ENCODE measurements at regions not wholly inside any gene's neighbourhood (a gene's known extent, or its start where the extent isn't known, plus 50 kb on each side); places are given as distances from the start of the nearest gene placed in this dataset.
"Not testable (repeated sequence)": the region's sequence is repeated elsewhere in the genome, so short reads cannot be mapped to it uniquely, and the experiment has no call there.

DNA sequence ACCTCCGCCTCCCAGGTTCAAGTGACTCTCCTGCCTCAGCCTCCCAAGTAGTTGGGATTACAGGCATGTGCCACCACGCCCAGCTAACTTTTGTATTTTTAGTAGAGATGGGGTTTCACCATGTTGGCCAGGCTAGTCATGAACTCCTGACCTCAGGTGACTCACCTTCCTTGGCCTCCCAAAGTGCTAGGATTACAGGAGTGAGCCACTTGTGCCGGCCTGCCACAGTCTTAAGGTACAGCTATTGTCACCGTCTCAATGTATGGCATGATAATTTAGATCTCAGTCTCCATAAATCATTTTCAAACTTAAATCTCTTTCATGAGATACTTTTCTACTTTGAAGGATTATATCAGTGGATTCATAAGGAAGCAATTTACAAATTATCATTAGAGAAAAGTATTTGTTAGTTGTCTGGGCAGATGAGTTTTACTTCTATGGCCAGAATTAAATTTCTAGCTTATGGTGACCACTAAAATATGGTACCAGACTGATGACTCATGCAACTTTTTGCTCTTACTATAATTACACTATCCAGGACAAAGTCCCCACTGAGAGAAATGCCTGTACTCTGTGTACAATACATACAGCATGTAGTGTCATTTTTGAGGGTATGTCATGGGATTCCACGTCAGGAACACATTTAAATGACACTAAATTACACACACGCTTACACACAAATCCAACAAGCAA, 1230.3 kb upstream of the GOT2 start:
- intact Hi-C loops (cut with DNase I; ENCODE audit: low total_unique reads), result no loop called here
- TF ChIP-seq POLR2A (IDR thresholded peaks at IDR 0.05), result no peak
- TF ChIP-seq, protein P1, sequence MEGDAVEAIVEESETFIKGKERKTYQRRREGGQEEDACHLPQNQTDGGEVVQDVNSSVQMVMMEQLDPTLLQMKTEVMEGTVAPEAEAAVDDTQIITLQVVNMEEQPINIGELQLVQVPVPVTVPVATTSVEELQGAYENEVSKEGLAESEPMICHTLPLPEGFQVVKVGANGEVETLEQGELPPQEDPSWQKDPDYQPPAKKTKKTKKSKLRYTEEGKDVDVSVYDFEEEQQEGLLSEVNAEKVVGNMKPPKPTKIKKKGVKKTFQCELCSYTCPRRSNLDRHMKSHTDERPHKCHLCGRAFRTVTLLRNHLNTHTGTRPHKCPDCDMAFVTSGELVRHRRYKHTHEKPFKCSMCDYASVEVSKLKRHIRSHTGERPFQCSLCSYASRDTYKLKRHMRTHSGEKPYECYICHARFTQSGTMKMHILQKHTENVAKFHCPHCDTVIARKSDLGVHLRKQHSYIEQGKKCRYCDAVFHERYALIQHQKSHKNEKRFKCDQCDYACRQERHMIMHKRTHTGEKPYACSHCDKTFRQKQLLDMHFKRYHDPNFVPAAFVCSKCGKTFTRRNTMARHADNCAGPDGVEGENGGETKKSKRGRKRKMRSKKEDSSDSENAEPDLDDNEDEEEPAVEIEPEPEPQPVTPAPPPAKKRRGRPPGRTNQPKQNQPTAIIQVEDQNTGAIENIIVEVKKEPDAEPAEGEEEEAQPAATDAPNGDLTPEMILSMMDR (IDR thresholded peaks at IDR 0.05), result no peak
- Histone ChIP-seq H3K4me1 (no peaks in the 10 kb centered on the region), H3K27ac (no peak overlapping the region), H3K4me3 (no peak overlapping the region), H3K9me3 (no peaks in the 10 kb centered on the region), H3K36me3 (no peaks in the 10 kb centered on the region), H3K27me3 (no peaks in the 10 kb centered on the region)
- DNase-seq, result no peak

DNA sequence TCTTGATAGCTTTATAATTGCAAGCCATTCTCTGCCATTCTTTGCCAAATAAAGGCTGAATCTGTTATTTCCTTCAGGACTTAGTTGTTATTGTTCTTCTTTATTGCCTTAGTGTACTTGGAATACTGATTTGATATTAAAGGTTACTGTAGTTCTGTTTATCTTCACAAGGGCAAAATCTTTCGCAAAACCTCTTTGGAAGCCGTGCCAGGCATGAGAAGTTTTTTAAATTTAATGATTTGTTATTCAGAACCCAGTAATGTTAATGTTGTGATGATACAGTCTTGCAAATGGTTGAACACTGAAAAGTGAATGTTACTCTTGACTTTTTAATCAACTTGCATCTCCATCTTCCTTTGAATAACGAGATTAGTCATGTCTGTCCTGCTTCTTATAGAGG, 1225.2 kb upstream of the GOT2 start:
- intact Hi-C loops (cut with DNase I; ENCODE audit: low total_unique reads), result no loop called here
- TF ChIP-seq POLR2A (IDR thresholded peaks at IDR 0.05), result no peak
- TF ChIP-seq, protein P1 (IDR thresholded peaks at IDR 0.05), result no peak
- Histone ChIP-seq H3K9me3 (no peaks in the 10 kb centered on the region), H3K4me3 (no peak overlapping the region), H3K4me1 (no peaks in the 10 kb centered on the region), H3K27ac (no peak overlapping the region), H3K27me3 (no peaks in the 10 kb centered on the region), H3K36me3 (no peaks in the 10 kb centered on the region)
- no peak for DNase-seq

DNA sequence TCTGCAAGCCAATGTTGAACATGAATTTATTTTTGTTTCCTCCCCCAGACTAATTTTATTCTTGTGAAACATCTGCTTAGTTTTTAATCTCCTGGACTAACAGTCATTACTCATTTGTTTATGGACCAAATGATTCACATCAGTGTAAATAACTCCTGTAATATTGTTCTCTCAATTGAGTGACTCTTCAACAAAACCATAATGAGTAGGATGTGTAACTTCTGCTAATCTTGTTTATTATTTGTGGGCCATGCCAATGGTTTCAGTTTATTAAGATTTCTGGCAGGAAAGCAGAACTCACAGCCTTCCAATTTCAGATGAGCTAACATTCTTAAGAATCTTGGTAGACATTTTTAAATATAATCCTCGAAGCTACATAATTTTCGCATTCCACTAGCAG, 1216.3 kb upstream of the GOT2 start:
- TF ChIP-seq POLR2A (IDR thresholded peaks at IDR 0.05), result no peak
- TF ChIP-seq, protein P1 (IDR thresholded peaks at IDR 0.05), result no peak
- intact Hi-C loops (cut with DNase I; ENCODE audit: low total_unique reads), result no loop called here
- H3K9me3 ChIP-seq, result no peaks in the 10 kb centered on the region
- no peaks in the 10 kb centered on the region for H3K27me3 ChIP-seq
- DNase-seq, result no peak
- no peaks in the 10 kb centered on the region for H3K4me1 ChIP-seq
- H3K4me3 ChIP-seq, result no peak overlapping the region
- no peak overlapping the region for H3K27ac ChIP-seq
- H3K36me3 ChIP-seq, result no peaks in the 10 kb centered on the region

GRCh38 chr16:59944041-59944440, 1209.9 kb upstream of the GOT2 start:
- DNase-seq; H3K4me3 ChIP-seq; H3K27me3 ChIP-seq; H3K9me3 ChIP-seq; H3K27ac ChIP-seq; H3K4me1 ChIP-seq; intact Hi-C loops (cut with DNase I; ENCODE audit: low total_unique reads); H3K36me3 ChIP-seq: not testable (repeated sequence)

DNA sequence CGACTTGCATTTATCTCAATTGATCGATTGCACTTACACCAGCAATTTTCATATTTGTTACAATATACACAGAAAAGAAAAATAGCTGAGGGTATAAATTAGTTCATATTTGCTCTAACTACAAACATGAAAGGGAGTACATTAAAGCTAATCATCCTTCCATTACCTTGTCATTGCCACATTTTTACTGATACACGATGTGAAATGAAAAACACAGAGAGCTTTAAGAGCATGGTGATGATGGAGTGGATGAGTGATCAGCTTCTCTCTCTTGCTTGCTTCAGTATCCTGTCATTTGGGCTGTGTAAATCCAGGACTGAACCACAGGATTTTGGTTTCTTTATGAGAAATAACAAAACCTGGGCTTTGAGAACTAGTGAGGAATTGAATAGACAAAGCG, 1207.5 kb upstream of the GOT2 start:
- Histone ChIP-seq H3K36me3 (no peaks in the 10 kb centered on the region), H3K9me3 (no peaks in the 10 kb centered on the region), H3K4me1 (no peaks in the 10 kb centered on the region), H3K4me3 (no peak overlapping the region), H3K27me3 (no peaks in the 10 kb centered on the region), H3K27ac (no peak overlapping the region)
- TF ChIP-seq POLR2A (IDR thresholded peaks at IDR 0.05), result no peak
- TF ChIP-seq, protein P1 (IDR thresholded peaks at IDR 0.05), result no peak
- DNase-seq, result no peak
- intact Hi-C loops (cut with DNase I; ENCODE audit: low total_unique reads), result no loop called here

DNA sequence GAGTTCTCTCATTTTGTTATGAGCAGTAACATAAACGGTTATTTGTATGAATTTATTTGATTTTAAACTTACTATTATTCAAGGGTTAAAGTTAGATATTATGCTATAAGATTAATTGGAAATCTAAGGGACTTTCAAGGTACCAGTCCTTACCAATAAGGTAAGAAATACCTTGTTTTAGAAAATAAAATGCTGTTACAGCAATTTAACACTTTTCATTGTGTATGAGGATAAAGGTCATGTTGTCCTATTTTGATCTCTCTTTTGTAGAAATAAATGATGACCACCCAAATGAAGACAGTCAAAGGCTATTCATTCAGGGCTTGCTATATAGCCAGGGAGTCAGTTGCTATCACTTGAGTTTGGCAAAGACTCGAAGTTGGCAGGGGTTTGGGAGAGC, 1185.9 kb upstream of the GOT2 start:
- TF ChIP-seq, protein P1 (IDR thresholded peaks at IDR 0.05), result no peak
- TF ChIP-seq POLR2A (IDR thresholded peaks at IDR 0.05), result no peak
- intact Hi-C loops (cut with DNase I; ENCODE audit: low total_unique reads), result no loop called here

More for the DNA sequence above, 1185.9 kb upstream of the GOT2 start:
- Histone ChIP-seq H3K36me3 (no peaks in the 10 kb centered on the region), H3K27ac (no peak overlapping the region), H3K9me3 (no peaks in the 10 kb centered on the region), H3K4me3 (no peak overlapping the region), H3K27me3 (no peaks in the 10 kb centered on the region), H3K4me1 (no peaks in the 10 kb centered on the region)
- no peak for DNase-seq

All from uterus (tissue), 3 donors.